Fibroblast of lung (primary cell): ENCODE measurements at regions not wholly inside any gene's neighbourhood (a gene's known extent, or its start where the extent isn't known, plus 50 kb on each side); places are given as distances from the start of the nearest gene placed in this dataset.
A peak's percentile ranks its signal among the peaks of the same experiment; 100 is the strongest.

Experiments used
- DNase-seq, 2 donors: peaks; one replicate each; pipeline versions ENCODE4 v3.0.0 to v3.0.0-alpha.2; 2010; ENCODE audit warnings: low read depth in 2 of 2
- H2AFZ ChIP-seq: 2 replicates; pipeline ENCODE4 v1.5.1; 2012; ENCODE audit warnings: low read length, control low read depth, inconsistent platforms
- H3K27ac ChIP-seq: 2 replicates; pipeline ENCODE4 v1.5.1; 2011; ENCODE audit warnings: low read length, control low read depth; ENCODE audit not compliant: insufficient read depth
- H3K27me3 ChIP-seq: 2 replicates; pipeline ENCODE4 v1.5.1; 2011; ENCODE audit warnings: mild to moderate bottlenecking, low read length; ENCODE audit not compliant: control insufficient read depth, insufficient read depth
- H3K36me3 ChIP-seq: 2 replicates; pipeline ENCODE4 v1.5.1; 2011; ENCODE audit warnings: low read length; ENCODE audit not compliant: control insufficient read depth, insufficient read depth
- H3K4me1 ChIP-seq: 2 replicates; pipeline ENCODE4 v1.5.1; 2011; ENCODE audit warnings: low read length; ENCODE audit not compliant: control insufficient read depth, insufficient read depth; ENCODE audit errors: extremely low read depth
- H3K4me2 ChIP-seq: 2 replicates; pipeline ENCODE4 v1.5.1; 2011; ENCODE audit warnings: low read length, control low read depth; ENCODE audit not compliant: insufficient read depth; ENCODE audit errors: extremely low read depth
- H3K4me3 ChIP-seq, 4 experiments: fragments of 200-600 bp in 1 of 4; sonication (generic) in 1 of 4; replicated peaks in 1 of 4; 2 replicates each; pipeline ENCODE4 v1.5.1; 2011 to 2016; ENCODE audit warnings: low read length in 4 of 4, low read depth in 3 of 4, mild to moderate bottlenecking in 3 of 4, control low read depth in 2 of 4, inconsistent platforms in 1 of 4, mixed read lengths in 1 of 4; ENCODE audit not compliant: insufficient read depth in 1 of 4; ENCODE audit errors: control extremely low read depth in 1 of 4
- H3K79me2 ChIP-seq: 2 replicates; pipeline ENCODE4 v1.5.1; 2012; ENCODE audit warnings: mild to moderate bottlenecking, low read length, inconsistent platforms; ENCODE audit not compliant: control insufficient read depth, insufficient read depth
- H3K9ac ChIP-seq: 2 replicates; pipeline ENCODE4 v1.5.1; 2011; ENCODE audit warnings: mild to moderate bottlenecking, low read length, control low read depth; ENCODE audit not compliant: insufficient read depth
- H3K9me3 ChIP-seq: 2 replicates; pipeline ENCODE4 v1.5.1; 2012; ENCODE audit warnings: low read depth, low read length; ENCODE audit not compliant: control insufficient read depth, insufficient read depth
- H4K20me1 ChIP-seq: 2 replicates; pipeline ENCODE4 v1.5.1; 2011; ENCODE audit warnings: low read length; ENCODE audit not compliant: control insufficient read depth, insufficient read depth; ENCODE audit errors: extremely low read depth
- EZH2 ChIP-seq: IDR thresholded peaks from 2 replicates; pipeline ENCODE4 v1.5.1; 2012; ENCODE audit warnings: low read length, control low read depth, mild to moderate bottlenecking; ENCODE audit errors: missing control alignments
- TF ChIP-seq, protein P1 (sequence below), 2 donors: IDR thresholded peaks in 1 of 2; conservative IDR thresholded peaks in 1 of 2; 1 replicate in 1 of 2; 2 replicates in 1 of 2; pipeline ENCODE4 v1.5.1; 2011 to 2012; ENCODE audit warnings: low read length in 2 of 2, control low read depth in 1 of 2, inconsistent platforms in 1 of 2, low read depth in 1 of 2, mild to moderate bottlenecking in 1 of 2

DNA sequence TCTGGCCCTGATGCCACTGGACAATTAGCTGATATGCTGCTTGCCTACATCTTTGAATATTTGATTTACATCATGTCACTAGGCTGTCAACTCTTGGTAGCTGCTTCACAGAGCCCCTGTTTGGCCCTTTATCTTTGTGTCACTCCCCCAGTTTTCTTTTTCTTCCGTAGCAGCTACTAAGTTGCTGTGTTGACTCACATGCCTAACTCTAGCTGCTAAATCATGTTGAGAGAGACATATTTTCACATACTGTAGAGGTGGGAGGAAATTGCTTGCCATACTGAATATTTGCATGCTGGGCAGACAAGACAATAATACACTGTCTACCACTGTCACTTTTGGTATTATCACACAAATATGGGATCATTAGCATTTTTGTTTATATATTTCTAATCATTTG lies 147.1 kb upstream of the NOVA1 start:
- Histone ChIP-seq H3K9ac (no peak overlapping the region), H3K9me3 (no peaks in the 10 kb centered on the region), H3K79me2 (no peaks in the 10 kb centered on the region), H3K27me3 (no peaks in the 10 kb centered on the region), H3K4me3 (no peak overlapping the region), H3K27ac (no peak overlapping the region), H3K4me2 (no peak overlapping the region), H4K20me1 (no peaks in the 10 kb centered on the region), H2AFZ (no peak overlapping the region), H3K36me3 (no peaks in the 10 kb centered on the region), H3K4me1 (no peaks in the 10 kb centered on the region)
- DNase-seq, result no peak
- TF ChIP-seq, protein P1, sequence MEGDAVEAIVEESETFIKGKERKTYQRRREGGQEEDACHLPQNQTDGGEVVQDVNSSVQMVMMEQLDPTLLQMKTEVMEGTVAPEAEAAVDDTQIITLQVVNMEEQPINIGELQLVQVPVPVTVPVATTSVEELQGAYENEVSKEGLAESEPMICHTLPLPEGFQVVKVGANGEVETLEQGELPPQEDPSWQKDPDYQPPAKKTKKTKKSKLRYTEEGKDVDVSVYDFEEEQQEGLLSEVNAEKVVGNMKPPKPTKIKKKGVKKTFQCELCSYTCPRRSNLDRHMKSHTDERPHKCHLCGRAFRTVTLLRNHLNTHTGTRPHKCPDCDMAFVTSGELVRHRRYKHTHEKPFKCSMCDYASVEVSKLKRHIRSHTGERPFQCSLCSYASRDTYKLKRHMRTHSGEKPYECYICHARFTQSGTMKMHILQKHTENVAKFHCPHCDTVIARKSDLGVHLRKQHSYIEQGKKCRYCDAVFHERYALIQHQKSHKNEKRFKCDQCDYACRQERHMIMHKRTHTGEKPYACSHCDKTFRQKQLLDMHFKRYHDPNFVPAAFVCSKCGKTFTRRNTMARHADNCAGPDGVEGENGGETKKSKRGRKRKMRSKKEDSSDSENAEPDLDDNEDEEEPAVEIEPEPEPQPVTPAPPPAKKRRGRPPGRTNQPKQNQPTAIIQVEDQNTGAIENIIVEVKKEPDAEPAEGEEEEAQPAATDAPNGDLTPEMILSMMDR (conservative IDR thresholded peaks at IDR 0.05 in 1 of 2, IDR thresholded peaks at IDR 0.05 in 1 of 2; ENCODE audit: low read depth in 1 of 2, low read length in 2 of 2), result no peak
- TF ChIP-seq EZH2, result no peak

DNA sequence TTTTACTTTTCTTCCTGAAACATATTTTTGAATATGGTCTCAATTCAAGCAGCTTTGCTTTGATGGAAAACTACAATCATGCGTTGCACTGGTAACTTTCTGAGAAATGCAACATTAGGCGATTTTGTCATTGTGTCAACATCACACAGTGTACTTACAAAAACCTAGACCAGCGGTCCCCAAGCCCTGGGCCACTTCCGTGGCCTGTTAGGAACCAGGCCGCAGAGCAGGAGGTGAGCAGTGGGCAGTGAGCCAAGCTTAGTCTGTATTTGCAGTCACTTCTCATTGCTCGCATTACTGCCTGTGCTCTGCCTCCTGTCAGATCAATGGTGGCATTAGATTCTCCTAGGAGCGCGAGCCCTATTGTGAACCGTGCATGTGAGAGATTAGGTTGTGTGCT lies 163.7 kb upstream of the NOVA1 start:
- H3K79me2 ChIP-seq, result no peaks in the 10 kb centered on the region
- H3K4me1 ChIP-seq, result no peaks in the 10 kb centered on the region
- H2AFZ ChIP-seq, result no peak overlapping the region
- H3K4me2 ChIP-seq, result no peak overlapping the region
- no peak overlapping the region for H3K9ac ChIP-seq
- H4K20me1 ChIP-seq, result no peaks in the 10 kb centered on the region
- TF ChIP-seq EZH2, result no peak
- TF ChIP-seq, protein P1 (conservative IDR thresholded peaks at IDR 0.05 in 1 of 2, IDR thresholded peaks at IDR 0.05 in 1 of 2; ENCODE audit: low read depth in 1 of 2, low read length in 2 of 2), result no peak
- no peak for DNase-seq
- no peaks in the 10 kb centered on the region for H3K9me3 ChIP-seq
- no peak overlapping the region for H3K4me3 ChIP-seq
- H3K27me3 ChIP-seq, result no peaks in the 10 kb centered on the region
- no peaks in the 10 kb centered on the region for H3K36me3 ChIP-seq
- H3K27ac ChIP-seq, result no peak overlapping the region

GRCh38 chr14:26765301-26765700 lies 167.5 kb upstream of the NOVA1 start:
- peak overlapping the region; percentile 49 for H3K27ac ChIP-seq
- no peak overlapping the region for H3K4me3 ChIP-seq
- no peak overlapping the region for H3K9ac ChIP-seq
- no peaks in the 10 kb centered on the region for H4K20me1 ChIP-seq
- no peaks in the 10 kb centered on the region for H3K79me2 ChIP-seq
- no peak overlapping the region for H3K4me2 ChIP-seq
- no peaks in the 10 kb centered on the region for H3K36me3 ChIP-seq
- no peak for TF ChIP-seq EZH2
- TF ChIP-seq, protein P1 (conservative IDR thresholded peaks at IDR 0.05 in 1 of 2, IDR thresholded peaks at IDR 0.05 in 1 of 2; ENCODE audit: low read depth in 1 of 2, low read length in 2 of 2), result no peak
- no peak for DNase-seq
- H2AFZ ChIP-seq, result no peak overlapping the region
- H3K4me1 ChIP-seq, result no peaks in the 10 kb centered on the region
- no peaks in the 10 kb centered on the region for H3K9me3 ChIP-seq
- no peaks in the 10 kb centered on the region for H3K27me3 ChIP-seq
